LNCaP clone FGC (cell line): ENCODE measurements at regions not wholly inside any gene's neighbourhood (a gene's known extent, or its start where the extent isn't known, plus 50 kb on each side); places are given as distances from the start of the nearest gene placed in this dataset.
"Not testable (repeated sequence)": the region's sequence is repeated elsewhere in the genome, so short reads cannot be mapped to it uniquely, and the experiment has no call there.

ENCODE experiments used
- DNase-seq: peaks from one replicate; pipeline ENCODE4 v3.0.0-alpha.2; 2011; ENCODE audit warnings: low read depth
- H3K4me3 ChIP-seq: 2 replicates; pipeline ENCODE4 v1.5.1; 2011; ENCODE audit warnings: mild to moderate bottlenecking, low read depth, low read length, control low read depth
- TF ChIP-seq, protein P1 (sequence below): IDR thresholded peaks from 2 replicates; pipeline ENCODE4 v1.5.1; 2012; ENCODE audit warnings: mild to moderate bottlenecking; ENCODE audit not compliant: control insufficient read depth, insufficient read depth; ENCODE audit errors: extremely low read depth

DNA sequence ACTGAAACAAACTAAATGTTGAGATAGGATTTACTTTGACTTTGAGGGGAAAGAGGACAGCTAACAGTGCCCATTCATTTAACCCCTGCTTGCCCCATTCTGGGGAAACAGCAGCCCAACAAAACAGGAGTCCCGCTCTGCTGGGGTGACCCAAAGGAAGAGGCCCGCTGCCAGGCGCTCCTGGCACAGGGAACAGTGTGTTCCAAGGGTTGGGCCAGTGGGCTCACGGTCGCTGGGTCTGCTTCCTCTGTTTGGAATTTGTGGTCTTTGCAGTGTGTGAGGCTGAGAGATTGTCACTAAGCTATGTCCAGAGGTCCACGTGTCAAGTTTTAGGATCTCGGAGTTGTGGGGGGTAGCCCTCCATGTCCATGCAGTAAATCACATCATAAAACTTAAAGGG, 250.4 kb upstream of the C2CD4B start:
- TF ChIP-seq, protein P1, sequence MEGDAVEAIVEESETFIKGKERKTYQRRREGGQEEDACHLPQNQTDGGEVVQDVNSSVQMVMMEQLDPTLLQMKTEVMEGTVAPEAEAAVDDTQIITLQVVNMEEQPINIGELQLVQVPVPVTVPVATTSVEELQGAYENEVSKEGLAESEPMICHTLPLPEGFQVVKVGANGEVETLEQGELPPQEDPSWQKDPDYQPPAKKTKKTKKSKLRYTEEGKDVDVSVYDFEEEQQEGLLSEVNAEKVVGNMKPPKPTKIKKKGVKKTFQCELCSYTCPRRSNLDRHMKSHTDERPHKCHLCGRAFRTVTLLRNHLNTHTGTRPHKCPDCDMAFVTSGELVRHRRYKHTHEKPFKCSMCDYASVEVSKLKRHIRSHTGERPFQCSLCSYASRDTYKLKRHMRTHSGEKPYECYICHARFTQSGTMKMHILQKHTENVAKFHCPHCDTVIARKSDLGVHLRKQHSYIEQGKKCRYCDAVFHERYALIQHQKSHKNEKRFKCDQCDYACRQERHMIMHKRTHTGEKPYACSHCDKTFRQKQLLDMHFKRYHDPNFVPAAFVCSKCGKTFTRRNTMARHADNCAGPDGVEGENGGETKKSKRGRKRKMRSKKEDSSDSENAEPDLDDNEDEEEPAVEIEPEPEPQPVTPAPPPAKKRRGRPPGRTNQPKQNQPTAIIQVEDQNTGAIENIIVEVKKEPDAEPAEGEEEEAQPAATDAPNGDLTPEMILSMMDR: no peak
- no peak for DNase-seq
- H3K4me3 ChIP-seq: no peak overlapping the region

GRCh38 chr15:62416526-62416925, 251.4 kb upstream of the C2CD4B start:
- DNase-seq: no peak
- TF ChIP-seq, protein P1: no peak
- no peak overlapping the region for H3K4me3 ChIP-seq

DNA sequence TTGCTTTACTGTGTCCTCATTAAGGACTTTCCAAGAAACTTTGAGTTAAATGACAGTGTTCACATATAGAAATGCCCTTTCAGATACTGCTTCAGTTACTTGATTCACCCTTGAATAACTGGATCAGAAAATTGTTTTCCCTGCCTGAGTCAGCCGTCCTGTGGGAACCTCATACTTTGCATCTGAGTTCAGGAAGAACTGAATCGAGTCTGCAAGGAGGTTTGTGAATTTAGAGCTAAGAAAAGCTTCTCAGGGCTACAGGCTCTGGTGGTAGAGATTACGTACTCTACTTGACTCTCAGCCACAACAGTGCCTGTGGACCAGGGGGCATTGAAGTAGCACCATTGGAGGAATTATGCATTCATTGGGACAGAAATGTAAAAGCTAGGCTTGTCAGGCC, 252.4 kb upstream of the C2CD4B start:
- no peak for DNase-seq
- TF ChIP-seq, protein P1: no peak
- H3K4me3 ChIP-seq: no peak overlapping the region

DNA sequence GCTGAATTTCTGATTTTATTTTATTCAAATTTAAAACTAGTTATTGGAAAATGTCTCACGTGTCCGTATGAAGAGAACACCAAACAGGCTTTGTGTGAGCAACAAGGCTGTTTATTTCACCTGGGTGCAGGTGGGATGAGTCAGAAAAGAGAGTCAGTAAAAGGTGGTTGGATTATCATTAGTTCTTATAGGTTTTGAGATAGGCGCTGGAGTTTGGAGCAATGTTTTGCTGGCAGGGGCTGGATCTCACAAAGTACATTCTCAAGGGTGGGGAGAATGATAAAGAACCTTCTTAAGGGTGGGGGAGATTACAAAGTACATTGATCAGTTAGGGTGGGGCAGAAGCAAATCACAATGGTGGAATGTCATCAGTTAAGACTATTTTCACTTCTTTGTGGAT, 253.4 kb upstream of the C2CD4B start:
- not testable (repeated sequence) for DNase-seq, H3K4me3 ChIP-seq

- H3K4me3 ChIP-seq: no peak overlapping the region
- TF ChIP-seq, protein P1: no peak
- no peak for DNase-seq
These were observed 254.1 kb upstream of the C2CD4B start for GRCh38 chr15:62419192-62419591.

- DNase-seq, H3K4me3 ChIP-seq: not testable (repeated sequence)
These were observed 255.3 kb upstream of the C2CD4B start for GRCh38 chr15:62420371-62420770.

DNA sequence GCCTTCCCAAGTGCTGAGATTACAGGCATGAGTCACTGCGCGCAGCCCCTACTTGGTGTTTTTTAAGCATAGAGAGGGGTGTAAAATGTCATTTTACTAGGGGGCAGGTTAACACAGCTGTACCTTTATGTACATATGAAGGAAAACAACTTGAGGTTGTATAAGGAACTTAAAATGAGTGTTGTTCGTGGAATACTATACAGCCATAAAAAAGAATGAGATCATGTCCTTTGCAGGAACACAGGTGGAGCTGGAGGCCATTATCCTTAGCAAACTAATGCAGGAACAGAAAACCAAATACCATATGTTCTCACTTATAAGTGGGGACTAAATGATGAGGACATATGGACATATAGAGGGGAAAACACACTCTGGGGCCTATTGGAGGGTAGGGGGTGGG, 256.2 kb upstream of the C2CD4B start:
- TF ChIP-seq, protein P1: no peak
- H3K4me3 ChIP-seq: no peak overlapping the region
- no peak for DNase-seq

GRCh38 chr15:62426387-62426956, 261.4 kb upstream of the C2CD4B start:
- no peak for DNase-seq
- TF ChIP-seq, protein P1: no peak
- H3K4me3 ChIP-seq: no peak overlapping the region
